ENCODE measurements at regions not wholly inside any gene's neighbourhood (a gene's known extent, or its start where the extent isn't known, plus 50 kb on each side); places are given as distances from the start of the nearest gene placed in this dataset.

GRCh38 chr5:165290535-165290934, 1785.1 kb downstream of the MAT2B start:
- H3K9me3 ChIP-seq = no peaks in the 10 kb centered on the region
- no peak overlapping the region for H3K27ac ChIP-seq
- no peak for TF ChIP-seq CTCF (IDR thresholded peaks at IDR 0.05)
- no peaks in the 10 kb centered on the region for H3K4me1 ChIP-seq
- H3K36me3 ChIP-seq = no peaks in the 10 kb centered on the region
- H3K4me3 ChIP-seq = no peak overlapping the region
- no peak for DNase-seq (ENCODE audit: low spot score)
- H3K27me3 ChIP-seq = no peaks in the 10 kb centered on the region

DNA sequence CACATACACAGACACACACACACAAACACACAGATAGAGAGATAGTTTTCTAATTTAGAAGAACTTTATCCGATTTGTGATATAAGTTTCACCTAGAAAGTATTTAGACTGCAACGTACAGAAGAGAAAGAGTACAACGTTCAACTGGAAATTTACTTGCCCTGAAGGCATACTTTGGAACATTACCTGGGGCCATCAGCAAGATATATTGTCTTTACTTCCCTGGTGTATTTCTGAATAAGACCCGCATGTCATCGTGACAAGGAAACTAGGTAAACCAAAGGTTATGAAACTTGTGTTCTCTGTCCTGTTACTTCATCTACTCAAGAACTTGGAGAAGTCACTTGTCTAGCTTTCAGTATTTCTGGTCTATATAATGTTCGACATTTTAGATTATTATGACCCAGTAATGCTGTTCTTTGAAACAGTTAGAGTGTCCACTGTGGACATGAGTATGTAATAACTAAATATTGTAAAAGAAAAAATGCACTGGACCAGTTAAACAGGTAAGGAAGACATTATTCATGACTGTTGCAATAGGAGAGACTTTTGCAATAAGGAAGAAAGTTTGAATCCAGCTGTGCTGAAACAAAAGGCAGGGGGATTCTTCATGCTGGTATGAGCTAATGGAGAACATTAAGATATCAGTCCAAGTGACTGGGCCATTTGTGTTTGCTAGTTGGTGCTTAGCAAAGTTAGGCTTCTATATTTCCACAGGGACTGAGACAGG, 1791.1 kb downstream of the MAT2B start:
- no peaks in the 10 kb centered on the region for H3K27me3 ChIP-seq
- no peak overlapping the region for H3K4me3 ChIP-seq
- no peak for TF ChIP-seq CTCF (IDR thresholded peaks at IDR 0.05)
- no peaks in the 10 kb centered on the region for H3K4me1 ChIP-seq
- H3K36me3 ChIP-seq = no peaks in the 10 kb centered on the region
- H3K9me3 ChIP-seq = no peaks in the 10 kb centered on the region
- DNase-seq (ENCODE audit: low spot score) = no peak
- no peak overlapping the region for H3K27ac ChIP-seq

DNA sequence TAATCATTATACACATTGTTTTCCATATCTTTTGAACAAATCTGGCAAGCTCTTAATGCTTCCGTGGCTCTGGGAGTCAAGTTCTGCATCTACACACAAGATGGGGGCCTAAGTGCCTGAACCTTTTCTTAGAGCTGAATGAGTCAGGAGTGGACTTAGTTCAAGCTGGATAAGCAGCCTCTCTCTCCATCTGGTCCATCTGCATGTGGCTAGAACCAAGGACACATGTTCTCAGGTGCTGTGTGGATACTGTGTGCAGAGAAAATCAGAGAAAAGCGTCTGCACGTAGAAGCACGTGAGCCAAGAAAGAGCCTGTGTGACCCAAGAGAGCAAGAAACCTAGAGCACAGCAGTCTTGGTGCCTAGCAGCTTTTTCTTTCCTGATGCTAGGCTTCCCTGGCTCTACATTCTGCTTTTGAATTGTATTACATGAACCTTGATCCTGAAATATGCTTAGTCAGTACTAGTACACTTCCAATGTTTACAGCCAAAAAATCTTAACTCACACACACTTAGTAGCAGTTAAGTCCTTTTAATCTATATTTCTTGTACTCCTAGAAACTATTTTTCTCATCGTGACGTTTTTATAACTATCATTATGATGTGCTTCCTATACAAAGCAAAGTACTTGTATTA, 1798.9 kb downstream of the MAT2B start:
- DNase-seq (ENCODE audit: low spot score) = no peak
- Histone ChIP-seq H3K4me3 (no peak overlapping the region), H3K27ac (no peak overlapping the region), H3K27me3 (no peaks in the 10 kb centered on the region), H3K36me3 (no peaks in the 10 kb centered on the region), H3K4me1 (no peaks in the 10 kb centered on the region), H3K9me3 (no peaks in the 10 kb centered on the region)
- no peak for TF ChIP-seq CTCF (IDR thresholded peaks at IDR 0.05)

DNA sequence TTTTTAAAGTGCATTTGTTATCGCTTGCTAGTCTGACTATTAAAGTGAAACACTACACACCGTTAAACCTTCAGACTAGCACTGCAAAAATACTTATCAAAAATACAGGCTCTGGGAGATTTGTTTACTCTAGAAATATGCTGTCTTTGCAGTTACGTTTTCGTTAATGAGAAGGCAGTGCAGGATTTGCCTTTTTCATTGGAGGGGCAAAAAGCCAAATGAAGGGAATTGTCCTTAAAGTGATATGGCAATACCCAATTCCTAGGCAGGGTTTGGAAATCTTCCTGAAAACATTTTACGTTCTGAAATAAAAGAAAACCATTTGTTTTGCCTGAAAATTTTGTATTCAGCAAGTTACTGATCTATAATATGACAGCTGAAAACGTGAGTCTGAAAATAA, 1800.2 kb downstream of the MAT2B start:
- H3K9me3 ChIP-seq = no peaks in the 10 kb centered on the region
- no peaks in the 10 kb centered on the region for H3K4me1 ChIP-seq

DNA sequence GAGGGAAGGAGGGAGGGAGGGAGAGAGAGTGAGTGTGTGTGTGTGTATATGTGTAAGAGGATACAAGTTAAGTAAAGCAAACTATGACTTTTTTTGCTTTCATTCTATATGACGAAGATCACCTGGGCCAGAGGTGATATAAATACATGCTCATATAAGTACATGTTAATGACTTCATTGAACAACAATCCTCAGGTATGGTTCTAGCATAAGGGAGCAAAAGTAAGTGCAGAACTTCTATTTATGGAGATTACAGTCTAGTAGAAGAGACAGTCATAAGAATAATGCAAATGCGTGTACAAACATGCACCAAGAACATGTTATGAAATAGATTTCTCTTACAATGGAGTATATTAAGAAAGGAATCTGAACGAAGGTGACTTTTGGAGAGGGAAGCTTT, 1804.0 kb downstream of the MAT2B start:
- H3K4me1 ChIP-seq = no peaks in the 10 kb centered on the region
- TF ChIP-seq CTCF (IDR thresholded peaks at IDR 0.05) = no peak
- H3K27me3 ChIP-seq = no peaks in the 10 kb centered on the region
- no peak overlapping the region for H3K27ac ChIP-seq
- DNase-seq (ENCODE audit: low spot score) = no peak
- H3K4me3 ChIP-seq = no peak overlapping the region
- no peaks in the 10 kb centered on the region for H3K36me3 ChIP-seq
- no peaks in the 10 kb centered on the region for H3K9me3 ChIP-seq

More for the DNA sequence above, 1800.2 kb downstream of the MAT2B start:
- TF ChIP-seq CTCF (IDR thresholded peaks at IDR 0.05) = no peak
- Histone ChIP-seq H3K36me3 (no peaks in the 10 kb centered on the region), H3K27me3 (no peaks in the 10 kb centered on the region), H3K4me3 (no peak overlapping the region), H3K27ac (no peak overlapping the region)
- DNase-seq (ENCODE audit: low spot score) = no peak
